ENCODE measurements at regions not wholly inside any gene's neighbourhood (a gene's known extent, or its start where the extent isn't known, plus 50 kb on each side); places are given as distances from the start of the nearest gene placed in this dataset.

- Histone ChIP-seq H3K27me3 (ENCODE audit: insufficient read depth, low read depth) (0 out of 2 replicates have a peak, but pooled peaks cover 2% of the 10 kb centered on the region), H3K4me2 (no peak overlapping the region), H4K20me1 (ENCODE audit: insufficient read depth) (no peaks in the 10 kb centered on the region), H3K36me3 (ENCODE audit: insufficient read depth) (no peaks in the 10 kb centered on the region), H3K4me1 (ENCODE audit: low read depth, poor library complexity, severe bottlenecking) (no peaks in the 10 kb centered on the region), H3K79me2 (ENCODE audit: insufficient read depth, low read depth) (no peaks in the 10 kb centered on the region), H2AFZ (ENCODE audit: low read depth) (no peak overlapping the region), H3K9ac (no peak overlapping the region), H3K4me3 (IDR thresholded peaks at IDR 0.05; ENCODE audit: insufficient read depth, low read depth, low read length) (no peak overlapping the region), H3K27ac (no peak overlapping the region)
- no peak for TF ChIP-seq CTCF (conservative IDR thresholded peaks at IDR 0.05; ENCODE audit: low read depth, low read length)
Measured at GRCh38 chr1:29569971-29570634, 333.8 kb downstream of the PTPRU start.

- Histone ChIP-seq H3K79me2 (ENCODE audit: insufficient read depth, low read depth) (no peaks in the 10 kb centered on the region), H3K4me2 (no peak overlapping the region), H3K27me3 (ENCODE audit: insufficient read depth, low read depth) (peaks cover 2% of the 10 kb centered on the region; the same call in 1 of the 2 replicates), H3K4me1 (ENCODE audit: low read depth, poor library complexity, severe bottlenecking) (no peaks in the 10 kb centered on the region), H3K9ac (no peak overlapping the region), H3K4me3 (IDR thresholded peaks at IDR 0.05; ENCODE audit: insufficient read depth, low read depth, low read length) (no peak overlapping the region), H2AFZ (ENCODE audit: low read depth) (no peak overlapping the region), H4K20me1 (ENCODE audit: insufficient read depth) (no peaks in the 10 kb centered on the region), H3K27ac (no peak overlapping the region), H3K36me3 (ENCODE audit: insufficient read depth) (no peaks in the 10 kb centered on the region)
- TF ChIP-seq CTCF (conservative IDR thresholded peaks at IDR 0.05; ENCODE audit: low read depth, low read length), result no peak
Measured at GRCh38 chr1:29567257-29567656, 330.9 kb downstream of the PTPRU start.

- no peaks in the 10 kb centered on the region for H3K79me2 ChIP-seq (ENCODE audit: insufficient read depth, low read depth)
- H3K27ac ChIP-seq, result no peak overlapping the region
- H3K9ac ChIP-seq, result no peak overlapping the region
- H4K20me1 ChIP-seq (ENCODE audit: insufficient read depth), result no peaks in the 10 kb centered on the region
- no peak for TF ChIP-seq CTCF (conservative IDR thresholded peaks at IDR 0.05; ENCODE audit: low read depth, low read length)
- H3K36me3 ChIP-seq (ENCODE audit: insufficient read depth), result no peaks in the 10 kb centered on the region
- no peak overlapping the region for H3K4me3 ChIP-seq (IDR thresholded peaks at IDR 0.05; ENCODE audit: insufficient read depth, low read depth, low read length)
- H3K4me2 ChIP-seq, result no peak overlapping the region
- no peak overlapping the region for H2AFZ ChIP-seq (ENCODE audit: low read depth)
- H3K27me3 ChIP-seq (ENCODE audit: insufficient read depth, low read depth), result no peaks in the 10 kb centered on the region; the same call in 1 of the 2 replicates
- no peaks in the 10 kb centered on the region for H3K4me1 ChIP-seq (ENCODE audit: low read depth, poor library complexity, severe bottlenecking)
Measured at GRCh38 chr1:29565490-29565889, 329.2 kb downstream of the PTPRU start.

- TF ChIP-seq CTCF (conservative IDR thresholded peaks at IDR 0.05; ENCODE audit: low read depth, low read length), result no peak
- Histone ChIP-seq H3K4me2 (no peak overlapping the region), H3K27me3 (ENCODE audit: insufficient read depth, low read depth) (no peaks in the 10 kb centered on the region; the same call in 1 of the 2 replicates), H3K79me2 (ENCODE audit: insufficient read depth, low read depth) (no peaks in the 10 kb centered on the region), H4K20me1 (ENCODE audit: insufficient read depth) (no peaks in the 10 kb centered on the region), H3K9ac (no peak overlapping the region), H3K36me3 (ENCODE audit: insufficient read depth) (no peaks in the 10 kb centered on the region), H3K4me3 (IDR thresholded peaks at IDR 0.05; ENCODE audit: insufficient read depth, low read depth, low read length) (no peak overlapping the region), H3K27ac (no peak overlapping the region), H3K4me1 (ENCODE audit: low read depth, poor library complexity, severe bottlenecking) (no peaks in the 10 kb centered on the region), H2AFZ (ENCODE audit: low read depth) (no peak overlapping the region)
Measured at GRCh38 chr1:29563571-29563970, 327.2 kb downstream of the PTPRU start.

Measured in KMS-11 (cell line).